ENCODE measurements at regions not wholly inside any gene's neighbourhood (a gene's known extent, or its start where the extent isn't known, plus 50 kb on each side); places are given as distances from the start of the nearest gene placed in this dataset.

DNA sequence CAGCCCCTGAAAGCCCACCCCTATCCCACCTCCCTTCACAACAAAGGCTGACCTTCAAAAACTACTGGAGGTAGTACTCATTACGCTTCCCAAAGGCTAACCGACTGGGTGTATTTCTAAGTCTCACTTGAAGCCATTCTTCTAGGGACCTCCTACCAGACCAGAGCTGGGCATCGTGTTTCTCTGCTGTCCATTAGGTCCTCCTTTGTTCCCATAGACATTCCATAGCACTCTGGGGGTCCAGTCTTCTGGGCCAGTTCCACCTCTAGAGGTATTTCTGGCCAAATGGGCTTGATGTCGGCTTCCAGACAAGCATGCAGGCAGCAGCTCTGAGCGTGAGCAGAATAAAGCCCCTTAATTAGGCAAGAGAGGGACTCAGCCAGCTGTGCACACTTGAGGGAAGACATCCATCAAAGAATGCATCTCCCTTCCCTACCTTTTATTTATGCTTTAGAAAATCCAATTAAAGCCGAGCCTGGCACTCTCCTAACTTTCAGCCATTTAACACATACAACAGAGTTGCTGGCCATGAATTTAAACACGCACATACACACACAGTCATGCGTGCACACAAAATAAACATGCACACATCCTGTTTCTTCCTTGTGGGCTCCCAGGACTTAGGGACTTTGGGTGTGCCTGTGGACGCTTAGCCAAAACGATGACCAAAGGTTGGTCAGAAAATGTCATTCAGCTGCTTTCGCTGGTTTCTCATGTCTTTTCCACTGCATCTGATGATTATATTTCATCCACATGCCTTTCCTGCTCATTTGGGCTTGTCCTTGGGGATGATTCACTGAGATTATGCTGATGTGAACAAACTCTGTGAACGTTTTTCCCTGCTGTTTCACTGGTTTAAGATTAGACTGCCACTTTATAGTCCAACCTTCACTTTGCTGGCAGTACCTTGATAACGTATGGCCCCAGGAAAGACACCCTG is 362.0 kb upstream of the NFE2L3 start:
- in situ Hi-C loops (cut with MboI; ENCODE audit: low sequenced_read_pairs in 4 of 4) (no loop called here), intact Hi-C loops (cut with DNase I; ENCODE audit: low total_unique reads) (no loop called here)
- Histone ChIP-seq H3K36me3 (no peaks in the 10 kb centered on the region), H3K27ac (no peak overlapping the region), H3K9me3 (no peaks in the 10 kb centered on the region), H3K27me3 (no peaks in the 10 kb centered on the region), H3K4me3 (no peak overlapping the region), H3K4me1 (peaks cover 0 to 8% of the 10 kb centered on the region in 2 donors)
- ATAC-seq, result no peak
- no peak for DNase-seq
- no peak for TF ChIP-seq CTCF (IDR thresholded peaks at IDR 0.05 in 4 of 5, conservative IDR thresholded peaks at IDR 0.05 in 1 of 5)
- no peak for TF ChIP-seq POLR2A (IDR thresholded peaks at IDR 0.05)

GRCh38 chr7:25790963-25791362 is 361.0 kb upstream of the NFE2L3 start:
- DNase-seq, result no peak
- intact Hi-C loops (cut with DNase I; ENCODE audit: low total_unique reads) (no loop called here), in situ Hi-C loops (cut with MboI; ENCODE audit: low sequenced_read_pairs in 4 of 4) (no loop called here)
- ATAC-seq, result no peak
- no peak overlapping the region for H3K4me3 ChIP-seq
- TF ChIP-seq POLR2A (IDR thresholded peaks at IDR 0.05), result no peak
- no peak for TF ChIP-seq CTCF (IDR thresholded peaks at IDR 0.05 in 4 of 5, conservative IDR thresholded peaks at IDR 0.05 in 1 of 5)
- no peaks in the 10 kb centered on the region for H3K9me3 ChIP-seq
- H3K36me3 ChIP-seq, result no peaks in the 10 kb centered on the region
- no peak overlapping the region for H3K27ac ChIP-seq
- H3K4me1 ChIP-seq, result peaks cover 4 to 12% of the 10 kb centered on the region in 2 donors
- no peaks in the 10 kb centered on the region for H3K27me3 ChIP-seq

- Histone ChIP-seq H3K9me3 (no peaks in the 10 kb centered on the region), H3K36me3 (no peaks in the 10 kb centered on the region), H3K27me3 (no peaks in the 10 kb centered on the region), H3K4me1 (peaks cover 5 to 12% of the 10 kb centered on the region in 2 donors), H3K4me3 (no peak overlapping the region), H3K27ac (no peak overlapping the region)
- ATAC-seq, result no peak
- intact Hi-C loops (cut with DNase I; ENCODE audit: low total_unique reads), result no loop called here
- no peak for DNase-seq
- in situ Hi-C loops (cut with MboI; ENCODE audit: low sequenced_read_pairs in 4 of 4), result no loop called here
- TF ChIP-seq POLR2A (IDR thresholded peaks at IDR 0.05) (no peak), CTCF (IDR thresholded peaks at IDR 0.05 in 4 of 5, conservative IDR thresholded peaks at IDR 0.05 in 1 of 5) (no peak)
Measured at GRCh38 chr7:25792586-25792985, 359.4 kb upstream of the NFE2L3 start.

GRCh38 chr7:25795824-25796235 is 356.2 kb upstream of the NFE2L3 start:
- Histone ChIP-seq H3K27ac (peak overlapping the region in 3 of 4 donors; percentile 40 to 53 (median 50)), H3K4me1 (peaks cover 5 to 8% of the 10 kb centered on the region in 2 donors), H3K36me3 (no peaks in the 10 kb centered on the region), H3K9me3 (no peaks in the 10 kb centered on the region), H3K4me3 (peak overlapping the region in 1 of 4 donors; percentile 34), H3K27me3 (no peaks in the 10 kb centered on the region)
- intact Hi-C loops (cut with DNase I; ENCODE audit: low total_unique reads) (no loop called here), in situ Hi-C loops (cut with MboI; ENCODE audit: low sequenced_read_pairs in 4 of 4) (no loop called here)
- DNase-seq (peak in 1 of 2 donors; percentile 18), ATAC-seq (peak; percentile 36 to 87)
- no peak for TF ChIP-seq POLR2A (IDR thresholded peaks at IDR 0.05)
- TF ChIP-seq CTCF (IDR thresholded peaks at IDR 0.05 in 4 of 5, conservative IDR thresholded peaks at IDR 0.05 in 1 of 5), result no peak

All from gastrocnemius medialis (tissue), 4 donors.